ENCODE measurements at regions not wholly inside any gene's neighbourhood (a gene's known extent, or its start where the extent isn't known, plus 50 kb on each side); places are given as distances from the start of the nearest gene placed in this dataset.

- Histone ChIP-seq H3K4me1 (no peaks in the 10 kb centered on the region), H3K27ac (no peak overlapping the region), H3K36me3 (no peaks in the 10 kb centered on the region), H3K4me3 (replicated peaks in 1 of 3) (no peak overlapping the region), H3K9me3 (no peaks in the 10 kb centered on the region), H3K27me3 (no peaks in the 10 kb centered on the region)
- DNase-seq, result no peak
- 76 to 85% methylated on average over 1 of the region's 1 CpG for WGBS, 2 donors
- no peak for TF ChIP-seq POLR2A (IDR thresholded peaks at IDR 0.05)
- no peak for TF ChIP-seq CTCF (IDR thresholded peaks at IDR 0.05)
- intact Hi-C loops (cut with DNase I), result no loop called here
Measured at GRCh38 chr12:98409548-98409947, 105.8 kb upstream of the TMPO start.

GRCh38 chr12:98410356-98410755 is 105.0 kb upstream of the TMPO start:
- TF ChIP-seq POLR2A (IDR thresholded peaks at IDR 0.05), result no peak
- TF ChIP-seq CTCF (IDR thresholded peaks at IDR 0.05), result no peak
- no peaks in the 10 kb centered on the region for H3K9me3 ChIP-seq

GRCh38 chr12:98416845-98417244 is 98.5 kb upstream of the TMPO start:
- no peak for DNase-seq
- Histone ChIP-seq H3K4me1 (peaks cover 17 to 21% of the 10 kb centered on the region in 2 donors), H3K27me3 (no peaks in the 10 kb centered on the region), H3K36me3 (no peaks in the 10 kb centered on the region), H3K27ac (no peak overlapping the region), H3K9me3 (no peaks in the 10 kb centered on the region), H3K4me3 (replicated peaks in 1 of 3) (no peak overlapping the region)
- TF ChIP-seq POLR2A (IDR thresholded peaks at IDR 0.05) (no peak), CTCF (IDR thresholded peaks at IDR 0.05) (no peak)
- intact Hi-C loops (cut with DNase I), result no loop called here
- WGBS, 2 donors, result 63 to 76% methylated on average over 4 of the region's 4 CpGs

More at GRCh38 chr12:98410356-98410755, 105.0 kb upstream of the TMPO start:
- intact Hi-C loops (cut with DNase I), result no loop called here
- H3K36me3 ChIP-seq, result no peaks in the 10 kb centered on the region
- H3K27me3 ChIP-seq, result no peaks in the 10 kb centered on the region
- no peaks in the 10 kb centered on the region for H3K4me1 ChIP-seq
- no peak overlapping the region for H3K27ac ChIP-seq
- H3K4me3 ChIP-seq (replicated peaks in 1 of 3), result no peak overlapping the region
- DNase-seq, result no peak

- no peaks in the 10 kb centered on the region for H3K36me3 ChIP-seq
- peaks cover 17 to 21% of the 10 kb centered on the region in 2 donors for H3K4me1 ChIP-seq
- intact Hi-C loops (cut with DNase I), result no loop called here
- H3K9me3 ChIP-seq, result no peaks in the 10 kb centered on the region
- 85 to 88% methylated on average over 2 of the region's 2 CpGs for WGBS, 2 donors
- H3K4me3 ChIP-seq (replicated peaks in 1 of 3), result no peak overlapping the region
- no peak overlapping the region for H3K27ac ChIP-seq
- DNase-seq, result no peak
- H3K27me3 ChIP-seq, result no peaks in the 10 kb centered on the region
- TF ChIP-seq CTCF (IDR thresholded peaks at IDR 0.05), result no peak
- TF ChIP-seq POLR2A (IDR thresholded peaks at IDR 0.05), result no peak
Measured at GRCh38 chr12:98417266-98417665, 98.1 kb upstream of the TMPO start.

GRCh38 chr12:98418357-98419075 is 96.9 kb upstream of the TMPO start:
- peak; percentile 95 to 98 for DNase-seq
- no peak overlapping the region for H3K4me3 ChIP-seq (replicated peaks in 1 of 3)
- no peaks in the 10 kb centered on the region for H3K9me3 ChIP-seq
- no peaks in the 10 kb centered on the region for H3K36me3 ChIP-seq
- peaks cover 17 to 21% of the 10 kb centered on the region in 2 donors for H3K4me1 ChIP-seq
- WGBS, 2 donors, result 11 to 16% methylated on average over 7 of the region's 7 CpGs
- no peak for TF ChIP-seq CTCF (IDR thresholded peaks at IDR 0.05)
- TF ChIP-seq POLR2A (IDR thresholded peaks at IDR 0.05), result no peak
- H3K27ac ChIP-seq, result peak overlapping the region; percentile 76 to 90 (median 79)
- no peaks in the 10 kb centered on the region for H3K27me3 ChIP-seq
- intact Hi-C loops (cut with DNase I), result no loop called here

All from thyroid gland (tissue), 4 donors.